ENCODE measurements at regions not wholly inside any gene's neighbourhood (a gene's known extent, or its start where the extent isn't known, plus 50 kb on each side); places are given as distances from the start of the nearest gene placed in this dataset.

- no peak for DNase-seq (ENCODE audit: low spot score)
- H3K27me3 ChIP-seq (ENCODE audit: control insufficient read depth in 4 of 4, insufficient read depth in 4 of 4, low read length in 3 of 4): peaks cover 0 to 12% (median 0%) of the 10 kb centered on the region in 4 donors
- H3K27ac ChIP-seq (ENCODE audit: low read depth in 1 of 2, low read length in 2 of 2): no peak overlapping the region
- TF ChIP-seq HNF4A (conservative IDR thresholded peaks at IDR 0.05): no peak
- TF ChIP-seq CTCF (IDR thresholded peaks at IDR 0.05; ENCODE audit: low read depth, low read length, missing input control): no peak
- H3K9me3 ChIP-seq (ENCODE audit: control insufficient read depth in 4 of 4, low read length in 3 of 4): no peaks in the 10 kb centered on the region
- H3K4me1 ChIP-seq (ENCODE audit: control insufficient read depth in 4 of 4, insufficient read depth in 4 of 4, low read length in 3 of 4): no peaks in the 10 kb centered on the region
- no peak overlapping the region for H3K9ac ChIP-seq (ENCODE audit: low read depth in 1 of 2, low read length in 2 of 2)
- H3K36me3 ChIP-seq (ENCODE audit: control insufficient read depth in 4 of 4, insufficient read depth in 3 of 4, low read depth in 1 of 4, low read length in 3 of 4): no peaks in the 10 kb centered on the region
- 55% methylated on average over 4 of the region's 4 CpGs for WGBS
- no peak overlapping the region for H3K4me3 ChIP-seq (ENCODE audit: low read depth in 1 of 3, low read length in 3 of 3)
These were observed 556.0 kb upstream of the CPEB2 start for GRCh38 chr4:14446311-14446710.

- DNase-seq (ENCODE audit: low spot score): no peak
- 44% methylated on average over 5 of the region's 5 CpGs for WGBS
These were observed 555.4 kb upstream of the CPEB2 start for GRCh38 chr4:14446904-14447303.

GRCh38 chr4:14449308-14449707, 553.0 kb upstream of the CPEB2 start:
- Histone ChIP-seq H3K36me3 (ENCODE audit: control insufficient read depth in 4 of 4, insufficient read depth in 3 of 4, low read depth in 1 of 4, low read length in 3 of 4) (no peaks in the 10 kb centered on the region), H3K4me3 (ENCODE audit: low read depth in 1 of 3, low read length in 3 of 3) (no peak overlapping the region), H3K27me3 (ENCODE audit: control insufficient read depth in 4 of 4, insufficient read depth in 4 of 4, low read length in 3 of 4) (peaks cover 0 to 11% (median 0%) of the 10 kb centered on the region in 4 donors), H3K4me1 (ENCODE audit: control insufficient read depth in 4 of 4, insufficient read depth in 4 of 4, low read length in 3 of 4) (no peaks in the 10 kb centered on the region), H3K9ac (ENCODE audit: low read depth in 1 of 2, low read length in 2 of 2) (no peak overlapping the region), H3K27ac (ENCODE audit: low read depth in 1 of 2, low read length in 2 of 2) (no peak overlapping the region), H3K9me3 (ENCODE audit: control insufficient read depth in 4 of 4, low read length in 3 of 4) (no peaks in the 10 kb centered on the region)
- DNase-seq (ENCODE audit: low spot score): no peak
- TF ChIP-seq RAD21 (IDR thresholded peaks at IDR 0.05): no peak
- TF ChIP-seq HNF4G (IDR thresholded peaks at IDR 0.05): no peak
- TF ChIP-seq EGR1 (IDR thresholded peaks at IDR 0.05; ENCODE audit: low read depth in 2 of 2): no peak
- no peak for TF ChIP-seq YY1 (IDR thresholded peaks at IDR 0.05)
- TF ChIP-seq FOXA2 (IDR thresholded peaks at IDR 0.05): no peak
- no peak for TF ChIP-seq JUND (IDR thresholded peaks at IDR 0.05)
- no peak for TF ChIP-seq NR2F2 (IDR thresholded peaks at IDR 0.05)
- TF ChIP-seq, protein P1, sequence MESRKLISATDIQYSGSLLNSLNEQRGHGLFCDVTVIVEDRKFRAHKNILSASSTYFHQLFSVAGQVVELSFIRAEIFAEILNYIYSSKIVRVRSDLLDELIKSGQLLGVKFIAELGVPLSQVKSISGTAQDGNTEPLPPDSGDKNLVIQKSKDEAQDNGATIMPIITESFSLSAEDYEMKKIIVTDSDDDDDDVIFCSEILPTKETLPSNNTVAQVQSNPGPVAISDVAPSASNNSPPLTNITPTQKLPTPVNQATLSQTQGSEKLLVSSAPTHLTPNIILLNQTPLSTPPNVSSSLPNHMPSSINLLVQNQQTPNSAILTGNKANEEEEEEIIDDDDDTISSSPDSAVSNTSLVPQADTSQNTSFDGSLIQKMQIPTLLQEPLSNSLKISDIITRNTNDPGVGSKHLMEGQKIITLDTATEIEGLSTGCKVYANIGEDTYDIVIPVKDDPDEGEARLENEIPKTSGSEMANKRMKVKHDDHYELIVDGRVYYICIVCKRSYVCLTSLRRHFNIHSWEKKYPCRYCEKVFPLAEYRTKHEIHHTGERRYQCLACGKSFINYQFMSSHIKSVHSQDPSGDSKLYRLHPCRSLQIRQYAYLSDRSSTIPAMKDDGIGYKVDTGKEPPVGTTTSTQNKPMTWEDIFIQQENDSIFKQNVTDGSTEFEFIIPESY (IDR thresholded peaks at IDR 0.05): no peak
- TF ChIP-seq CTCF (IDR thresholded peaks at IDR 0.05; ENCODE audit: low read depth, low read length, missing input control): no peak
- 56% methylated on average over 2 of the region's 2 CpGs for WGBS

More at GRCh38 chr4:14446904-14447303, 555.4 kb upstream of the CPEB2 start:
- TF ChIP-seq FOXA1 (IDR thresholded peaks at IDR 0.05): no peak
- TF ChIP-seq HNF4A (conservative IDR thresholded peaks at IDR 0.05): peak in 1 of 2 donors; percentile 30
- peaks cover 0 to 12% (median 0%) of the 10 kb centered on the region in 4 donors for H3K27me3 ChIP-seq (ENCODE audit: control insufficient read depth in 4 of 4, insufficient read depth in 4 of 4, low read length in 3 of 4)
- no peak overlapping the region for H3K9ac ChIP-seq (ENCODE audit: low read depth in 1 of 2, low read length in 2 of 2)
- H3K27ac ChIP-seq (ENCODE audit: low read depth in 1 of 2, low read length in 2 of 2): no peak overlapping the region
- H3K9me3 ChIP-seq (ENCODE audit: control insufficient read depth in 4 of 4, low read length in 3 of 4): no peaks in the 10 kb centered on the region
- no peak overlapping the region for H3K4me3 ChIP-seq (ENCODE audit: low read depth in 1 of 3, low read length in 3 of 3)
- H3K36me3 ChIP-seq (ENCODE audit: control insufficient read depth in 4 of 4, insufficient read depth in 3 of 4, low read depth in 1 of 4, low read length in 3 of 4): no peaks in the 10 kb centered on the region
- H3K4me1 ChIP-seq (ENCODE audit: control insufficient read depth in 4 of 4, insufficient read depth in 4 of 4, low read length in 3 of 4): no peaks in the 10 kb centered on the region

All from liver (tissue), 8 donors.